Embryonic facial prominence (tissue), 1 donor: ENCODE measurements at regions not wholly inside any gene's neighbourhood (a gene's known extent, or its start where the extent isn't known, plus 50 kb on each side); places are given as distances from the start of the nearest gene placed in this dataset.

ENCODE experiments used
- DNase-seq: peaks from one replicate; pipeline ENCODE4 v3.0.0-alpha.2; 2016; ENCODE audit errors: extremely low spot score

DNA sequence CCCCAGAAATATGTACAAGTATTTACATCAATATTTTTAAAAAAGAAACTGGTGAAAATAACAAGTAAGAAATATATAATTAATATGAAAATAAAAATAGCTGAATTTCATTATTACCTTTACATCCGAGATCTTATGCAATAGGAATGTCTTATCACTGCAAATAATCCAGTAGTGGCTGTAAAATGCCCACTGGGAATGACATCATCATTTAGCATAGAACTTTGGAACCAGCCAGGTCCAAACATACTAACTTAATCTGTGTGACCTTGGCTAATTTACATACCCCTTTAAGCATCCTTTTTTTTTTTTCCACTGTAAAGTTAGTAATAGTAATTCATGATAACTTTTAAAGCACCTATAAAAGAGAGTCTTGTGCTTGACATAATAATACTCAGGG lies 611.7 kb downstream of the ZIC1 start:
- DNase-seq = no peak

DNA sequence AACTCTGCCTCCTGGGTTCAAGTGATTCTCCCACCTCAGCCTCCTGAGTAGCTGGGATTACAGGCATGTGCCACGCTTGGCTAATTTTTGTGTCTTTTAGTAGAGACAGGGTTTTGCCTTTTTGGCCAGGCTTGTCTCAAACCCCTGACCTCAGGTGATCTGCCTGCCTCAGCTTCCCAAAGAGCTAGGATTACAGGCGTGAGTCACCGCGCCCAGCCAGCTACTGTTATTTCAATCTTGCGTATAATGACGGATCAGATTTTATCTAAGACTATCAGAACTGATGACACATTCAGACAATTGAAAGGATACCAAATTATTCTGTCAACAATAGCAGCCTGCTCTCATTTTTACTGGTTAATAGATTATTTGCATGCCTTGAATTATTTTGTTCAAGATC lies 612.2 kb downstream of the ZIC1 start:
- no peak for DNase-seq

DNA sequence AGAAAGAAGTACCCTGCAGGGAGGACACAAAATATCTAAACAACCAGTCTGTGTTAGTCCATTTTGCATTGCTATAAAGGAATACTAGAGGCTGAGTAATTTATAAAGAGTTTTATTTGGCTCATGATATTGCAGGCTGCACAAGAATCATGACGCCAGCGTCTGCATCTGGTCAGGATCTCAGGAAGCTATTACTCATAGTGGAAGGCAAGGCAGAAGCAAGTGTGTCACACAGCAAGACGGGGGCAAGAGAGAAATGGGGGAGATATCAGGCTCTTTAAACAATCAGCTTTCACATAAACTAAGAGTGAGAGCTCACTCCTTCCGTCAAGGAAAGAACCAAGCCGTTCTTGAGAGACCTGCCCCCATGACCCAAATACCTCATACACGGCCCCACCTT lies 614.8 kb downstream of the ZIC1 start:
- no peak for DNase-seq

DNA sequence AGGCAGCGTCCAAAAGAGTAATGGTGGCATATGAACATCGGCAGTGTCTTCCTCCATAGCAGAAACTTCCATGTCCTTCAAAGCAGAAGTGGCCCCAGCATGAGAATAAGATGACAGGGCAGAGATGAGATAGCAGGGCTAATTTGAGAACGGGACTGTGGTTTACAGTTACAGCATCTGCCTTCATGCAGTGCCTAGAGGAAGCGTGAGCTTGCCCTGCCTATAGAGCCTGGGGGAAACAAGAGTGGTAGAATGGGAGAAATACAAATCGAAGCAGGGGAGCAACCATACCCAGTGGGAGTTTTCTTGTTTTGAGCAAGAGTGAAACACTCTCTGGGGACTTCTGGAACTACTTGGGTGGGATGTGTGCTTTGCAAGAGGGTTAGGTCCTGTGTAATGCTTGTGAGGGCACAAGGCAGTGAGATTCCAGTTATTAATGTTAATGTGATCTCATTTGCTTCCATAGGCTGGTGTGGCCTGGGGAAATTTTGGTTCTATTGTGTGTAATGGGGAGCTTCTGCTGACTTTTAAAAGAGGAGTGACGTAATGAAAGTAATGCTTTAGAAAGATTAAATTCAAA lies 616.9 kb downstream of the ZIC1 start:
- no peak for DNase-seq

DNA sequence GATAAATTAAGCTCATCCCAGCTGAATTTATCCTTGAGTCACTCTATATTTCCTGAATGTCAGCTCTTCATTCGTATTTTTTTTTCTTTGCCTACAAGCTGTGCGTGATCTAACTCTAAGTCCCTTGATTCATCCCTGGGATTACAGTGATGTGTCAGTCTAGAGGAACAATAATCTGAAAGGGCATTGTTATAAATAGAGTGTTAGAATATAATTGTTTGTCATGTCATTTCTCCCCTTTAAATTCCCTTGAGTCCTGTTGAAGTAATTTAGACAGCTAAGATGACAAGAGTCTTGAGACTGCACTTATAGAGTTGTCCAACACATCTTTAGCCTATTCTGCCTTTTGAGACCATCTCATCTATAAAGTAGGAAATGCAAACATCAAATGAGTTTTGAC lies 621.8 kb downstream of the ZIC1 start:
- DNase-seq = no peak

DNA sequence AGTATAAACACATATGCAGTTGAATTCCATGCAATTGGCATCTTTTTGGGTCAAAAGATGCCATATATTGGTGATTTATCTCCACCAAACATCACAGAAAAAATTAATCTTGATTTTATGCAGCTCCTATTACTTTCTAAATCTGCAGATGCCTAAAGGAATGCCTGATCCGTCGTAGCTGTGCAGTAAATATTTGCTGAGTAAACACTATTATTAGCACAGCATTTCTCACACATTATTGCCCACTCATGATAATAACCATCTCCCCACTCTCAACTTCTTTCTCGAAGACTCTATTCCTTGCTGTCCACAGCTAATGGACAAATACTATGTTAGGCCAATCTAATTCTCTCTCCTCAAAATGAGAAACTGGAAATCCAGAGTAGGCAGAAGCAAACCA lies 625.2 kb downstream of the ZIC1 start:
- DNase-seq = no peak

DNA sequence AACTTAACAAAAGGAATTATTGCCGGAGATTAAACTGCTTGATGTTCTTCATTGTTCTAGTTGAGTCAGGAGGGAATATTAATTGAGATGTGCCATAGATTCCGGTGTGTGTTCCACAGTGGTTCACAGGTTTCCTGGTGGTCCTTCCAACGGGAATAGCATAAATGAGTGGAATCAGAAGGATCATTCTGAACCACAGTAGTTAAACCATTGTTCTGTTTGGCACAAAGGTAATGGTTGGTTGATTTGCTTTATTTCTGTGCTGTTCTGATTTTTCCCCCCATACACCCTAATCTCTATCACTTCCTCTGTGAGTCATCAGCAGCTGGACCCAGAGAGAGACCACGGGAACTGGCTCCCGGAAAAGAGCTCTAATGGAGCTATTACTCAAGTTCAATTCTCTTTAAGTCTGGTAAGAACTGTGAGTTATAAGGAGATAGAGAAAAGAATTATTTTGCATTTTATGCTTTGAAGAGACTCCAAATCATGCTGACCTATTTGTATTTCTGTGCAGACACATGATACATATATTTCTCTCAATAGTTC lies 627.2 kb downstream of the ZIC1 start:
- DNase-seq = no peak

DNA sequence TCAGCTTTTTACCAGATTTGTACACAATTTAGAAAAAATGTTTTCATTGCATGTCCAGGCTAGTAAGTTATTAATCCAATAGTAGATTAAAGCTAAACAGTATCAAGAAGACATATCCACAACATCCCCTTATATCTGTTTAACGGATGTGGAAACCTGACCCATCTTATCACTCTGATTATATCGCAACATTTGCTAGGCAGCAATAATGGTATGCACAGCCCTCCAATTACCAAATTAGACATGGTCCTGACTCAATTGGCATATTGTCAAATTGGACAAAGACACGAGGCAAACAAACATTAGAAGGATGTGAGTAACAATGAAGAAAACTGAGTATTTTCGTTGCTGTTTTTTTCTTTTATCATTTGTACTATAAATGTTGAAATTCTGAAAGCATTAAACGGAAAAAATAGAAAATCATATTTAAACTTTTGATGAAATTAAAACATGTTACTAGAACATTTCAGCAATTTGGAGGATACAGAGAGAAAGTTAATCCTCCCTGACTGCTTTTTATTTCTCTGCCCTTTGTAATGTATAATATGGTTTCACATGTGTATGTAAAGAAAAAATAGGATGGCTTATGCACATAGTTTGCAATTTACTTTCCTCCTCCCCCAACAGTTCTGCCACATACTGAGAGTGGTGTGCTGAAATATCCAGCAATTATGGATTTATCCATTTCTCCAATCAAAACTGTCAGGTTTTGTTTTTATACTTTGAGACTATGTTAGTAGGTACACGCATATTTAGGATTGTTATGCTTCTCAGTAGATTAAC lies 633.7 kb downstream of the ZIC1 start:
- no peak for DNase-seq

DNA sequence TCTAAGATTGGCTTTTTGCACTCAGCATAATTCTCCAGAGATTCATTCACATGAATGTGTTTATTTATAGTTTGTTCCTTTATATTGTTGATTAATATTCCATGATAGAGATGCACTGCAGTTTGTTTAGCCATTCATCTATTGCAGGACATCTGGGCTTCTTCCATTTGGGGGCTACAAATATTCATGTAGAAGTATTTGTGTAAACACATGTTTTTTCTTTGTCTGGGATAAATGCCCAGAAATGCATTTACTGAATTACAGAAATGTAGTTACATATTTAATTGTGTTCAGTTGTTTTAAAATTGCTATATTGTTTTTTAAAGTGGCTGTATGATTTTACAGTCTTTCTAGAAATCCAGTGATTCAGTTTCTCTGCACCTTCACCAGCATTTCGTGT lies 635.0 kb downstream of the ZIC1 start:
- DNase-seq = no peak

DNA sequence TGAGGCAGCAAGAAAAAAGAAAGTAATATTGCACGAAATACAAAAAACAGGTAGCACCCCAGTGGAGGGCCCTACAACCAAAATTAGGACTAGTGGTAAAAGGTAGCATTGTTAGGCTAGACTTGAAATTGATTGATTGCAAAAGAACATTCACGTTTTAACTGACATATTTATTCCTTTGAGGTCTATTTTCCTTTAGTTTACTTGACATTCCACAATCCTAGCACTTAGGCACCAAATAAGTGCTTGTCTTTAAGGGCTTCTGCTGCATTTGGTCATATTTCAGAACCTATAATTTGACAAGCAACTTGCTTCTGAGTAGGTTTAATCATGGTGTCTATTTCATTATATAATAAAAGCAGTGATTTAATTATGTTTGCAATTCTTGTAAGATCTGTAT lies 642.7 kb upstream of the AGTR1 start:
- DNase-seq = no peak

DNA sequence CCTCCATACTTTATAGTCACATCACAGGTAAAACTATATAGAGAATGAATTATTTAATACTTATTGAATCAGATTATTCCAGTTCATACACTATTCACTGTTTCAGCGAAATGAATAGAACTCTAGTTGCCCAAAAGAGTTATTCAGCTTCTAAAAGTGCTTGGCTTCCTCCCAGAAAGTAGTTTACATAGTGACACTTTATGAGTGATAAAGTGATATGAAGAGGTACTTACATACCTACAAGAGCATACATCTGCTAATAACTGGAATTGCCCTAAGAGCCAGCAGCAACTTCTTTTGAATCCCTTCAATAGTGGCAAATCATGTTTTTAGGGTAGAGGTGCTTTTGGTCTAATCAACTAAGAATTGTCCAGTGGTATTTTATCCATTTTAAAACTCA lies 635.1 kb upstream of the AGTR1 start:
- DNase-seq = no peak

DNA sequence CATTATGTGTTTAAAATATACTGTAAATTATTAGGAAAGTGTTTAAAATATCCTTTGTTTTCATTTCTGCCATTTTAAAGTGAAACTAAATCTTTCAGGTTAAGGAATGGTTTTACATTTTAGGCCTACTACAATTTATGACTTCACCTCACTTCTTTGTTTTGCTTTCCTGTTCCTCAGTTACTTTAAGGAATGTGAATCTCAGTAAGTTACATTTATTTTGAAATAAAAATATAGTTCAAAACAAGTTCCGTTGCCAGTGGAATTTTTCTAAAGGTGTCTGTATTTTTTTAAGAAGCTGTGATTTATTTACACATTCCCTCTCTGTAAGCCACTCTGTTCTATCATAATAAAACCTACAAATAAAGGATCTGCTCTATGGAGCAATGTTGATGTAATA lies 630.9 kb upstream of the AGTR1 start:
- DNase-seq = no peak

DNA sequence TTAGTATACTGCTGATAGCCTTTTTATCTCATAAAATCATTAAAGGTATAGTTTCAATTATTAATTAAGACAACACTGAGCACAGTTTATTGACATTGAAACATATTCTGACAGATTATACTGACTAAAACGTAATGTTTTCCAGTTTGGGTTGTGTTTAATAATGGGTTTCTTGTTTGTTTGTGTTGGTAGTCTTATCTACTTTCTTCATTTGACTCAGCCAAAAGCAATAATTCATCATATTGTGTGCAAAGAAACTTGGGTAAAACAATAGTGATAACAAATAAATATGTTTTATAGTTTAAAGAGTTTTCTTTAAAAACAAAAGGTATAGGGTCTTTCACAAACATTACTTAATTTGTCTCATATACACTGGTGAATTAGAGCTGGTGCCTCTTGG lies 629.2 kb upstream of the AGTR1 start:
- no peak for DNase-seq

DNA sequence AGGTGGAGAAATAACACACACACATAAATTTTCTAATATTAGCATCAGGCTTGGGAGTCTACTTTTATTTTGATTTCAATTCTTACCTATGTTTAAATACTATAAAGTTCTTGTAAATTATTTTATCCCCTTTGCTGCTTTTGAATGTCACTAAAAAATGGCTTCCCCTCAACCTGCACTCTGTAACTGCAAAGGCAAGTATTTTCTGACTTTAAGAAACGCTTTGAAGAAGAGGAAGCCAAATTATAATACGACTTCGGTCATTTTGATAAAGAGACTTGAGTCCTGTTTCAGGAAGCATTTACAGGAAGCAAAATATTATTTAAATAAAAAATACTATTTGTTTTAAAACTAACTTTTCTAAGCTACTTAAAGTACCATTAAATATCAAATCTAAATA lies 627.7 kb upstream of the AGTR1 start:
- no peak for DNase-seq

DNA sequence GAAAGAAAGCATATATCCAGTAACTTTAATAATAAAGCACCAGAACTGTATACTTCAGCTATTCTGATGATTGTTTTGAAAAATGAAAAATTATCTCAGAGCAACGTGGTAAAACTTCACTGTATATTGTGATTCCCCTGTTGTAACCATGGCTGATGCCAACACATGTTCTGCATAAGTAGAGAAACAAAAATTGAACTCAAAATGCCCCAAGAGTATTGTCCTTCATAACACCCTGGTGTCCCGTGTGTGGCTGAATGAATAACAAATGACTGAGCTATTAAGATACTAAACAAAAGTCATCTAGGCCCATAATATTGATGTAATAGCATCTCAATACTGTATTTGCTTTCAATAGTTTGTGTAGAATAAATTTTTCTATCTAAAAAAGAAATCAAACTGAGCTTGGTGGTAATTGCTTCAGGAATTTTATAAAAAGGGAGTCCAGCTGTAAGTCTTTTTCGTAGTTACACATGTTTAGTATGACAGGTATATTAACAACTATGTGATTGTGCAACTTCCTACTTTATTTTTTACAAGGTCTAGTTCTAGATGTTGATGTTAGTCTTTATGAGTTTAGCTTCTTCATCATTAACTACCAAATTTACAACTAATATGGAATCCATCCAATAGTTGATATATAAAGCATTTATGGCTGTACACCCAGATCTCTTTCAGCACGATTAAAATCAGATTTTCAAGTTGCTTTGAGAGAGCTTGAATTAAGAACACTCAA lies 623.8 kb upstream of the AGTR1 start:
- DNase-seq = no peak

DNA sequence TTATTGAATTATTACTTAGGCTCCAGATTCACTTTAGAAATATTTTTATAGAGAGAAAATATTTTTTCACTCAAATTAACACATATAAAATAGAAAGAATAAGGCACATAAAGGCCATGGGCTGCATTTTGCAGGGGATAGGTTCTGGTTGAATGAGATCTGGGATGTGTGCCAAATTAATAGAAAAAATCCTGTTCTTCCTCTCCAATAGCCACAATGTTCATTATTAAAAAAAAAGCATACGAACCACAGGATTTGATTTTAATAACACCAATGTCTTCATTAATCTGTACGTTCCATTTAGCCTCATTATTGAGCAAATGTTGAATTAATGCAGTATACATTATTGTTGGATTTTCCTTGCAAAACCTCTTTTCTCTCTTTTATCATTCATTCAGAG lies 622.8 kb upstream of the AGTR1 start:
- no peak for DNase-seq

DNA sequence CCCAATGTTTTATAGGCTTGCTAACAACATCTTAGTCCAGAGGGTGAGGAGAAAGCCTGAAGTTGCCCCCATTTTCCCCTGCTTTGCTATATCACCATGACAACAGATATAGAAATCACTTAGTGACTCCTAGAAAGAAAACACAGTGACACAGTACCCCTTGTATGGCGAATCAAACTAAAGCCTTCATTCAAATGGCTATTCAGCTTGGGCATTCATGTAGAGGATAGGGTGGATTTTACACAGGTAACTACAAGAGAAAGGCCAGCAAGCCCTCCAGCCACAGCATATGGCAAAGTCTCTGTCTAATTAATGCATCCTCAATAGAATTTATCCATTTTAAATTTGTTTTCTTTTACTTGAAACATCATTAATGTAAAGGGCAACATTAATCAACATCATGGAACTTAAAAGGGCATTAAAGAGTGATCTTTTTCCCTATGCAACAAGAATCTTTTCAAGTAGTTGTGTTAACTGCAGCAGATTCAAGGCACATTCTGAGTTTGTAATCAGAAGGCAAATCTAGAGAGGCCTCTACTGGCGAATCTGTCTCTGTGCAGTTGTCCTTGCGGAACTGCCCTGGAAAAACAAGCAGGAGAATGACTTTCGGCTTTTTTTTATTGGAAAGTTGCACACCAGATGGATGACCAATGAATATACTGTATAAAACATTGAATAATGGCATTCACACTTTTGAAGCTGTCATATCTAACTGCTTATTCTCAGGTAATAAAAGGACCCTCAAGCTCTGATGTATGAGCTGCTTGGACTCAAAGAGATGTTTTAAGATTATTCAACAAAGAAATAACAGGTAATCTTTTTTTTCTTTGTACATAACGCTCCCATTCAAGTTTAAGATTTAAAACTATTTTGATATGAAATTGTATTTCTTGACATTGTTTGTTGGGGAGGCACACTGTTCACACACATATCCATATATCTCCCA lies 621.7 kb upstream of the AGTR1 start:
- DNase-seq = peak; percentile 21

DNA sequence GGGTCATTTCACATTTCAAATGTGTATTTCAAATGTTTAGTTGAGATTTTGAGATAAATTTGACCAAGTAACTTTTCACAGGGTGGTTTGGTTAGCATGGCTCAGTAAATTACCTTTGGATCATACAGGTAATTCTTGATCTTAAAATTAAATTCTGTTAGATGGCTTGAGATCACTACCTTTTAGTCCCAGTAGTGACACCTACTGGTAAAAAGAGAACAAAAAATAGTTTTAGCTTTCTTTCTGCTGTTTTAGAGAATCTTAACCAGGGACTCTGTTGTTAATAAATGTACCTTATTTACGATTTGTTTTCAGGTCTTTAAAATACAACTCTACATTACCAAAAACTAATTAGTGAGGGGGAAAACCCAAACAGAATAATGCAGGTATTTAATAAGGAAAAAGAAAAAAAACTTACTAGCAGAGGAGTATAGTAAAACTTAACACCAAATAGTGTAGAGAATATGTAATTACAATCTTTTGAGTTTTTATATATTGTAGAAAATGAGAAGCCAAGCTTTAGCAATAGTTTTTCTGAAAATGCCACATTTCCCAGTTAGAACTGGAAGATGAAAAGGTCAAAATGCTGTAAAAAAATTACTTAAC lies 620.3 kb upstream of the AGTR1 start:
- no peak for DNase-seq

DNA sequence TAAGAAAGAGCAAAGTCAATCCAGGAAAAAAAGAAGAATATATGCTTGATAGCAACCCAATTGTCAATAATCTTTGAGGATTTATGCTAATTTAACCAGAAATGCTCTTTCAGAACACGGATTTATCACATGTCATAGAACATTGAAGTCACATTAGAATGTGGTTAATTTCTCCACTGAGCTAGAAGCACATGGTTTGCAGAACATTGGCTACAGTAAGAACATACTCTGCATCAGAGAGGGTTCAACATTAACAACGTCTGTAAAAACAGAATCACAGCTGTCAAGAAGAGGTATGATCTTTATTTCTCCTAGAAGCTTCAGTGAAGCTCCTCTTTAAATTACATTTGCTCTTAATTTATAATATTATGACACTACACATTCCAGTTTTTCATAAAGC lies 619.7 kb upstream of the AGTR1 start:
- DNase-seq = no peak

DNA sequence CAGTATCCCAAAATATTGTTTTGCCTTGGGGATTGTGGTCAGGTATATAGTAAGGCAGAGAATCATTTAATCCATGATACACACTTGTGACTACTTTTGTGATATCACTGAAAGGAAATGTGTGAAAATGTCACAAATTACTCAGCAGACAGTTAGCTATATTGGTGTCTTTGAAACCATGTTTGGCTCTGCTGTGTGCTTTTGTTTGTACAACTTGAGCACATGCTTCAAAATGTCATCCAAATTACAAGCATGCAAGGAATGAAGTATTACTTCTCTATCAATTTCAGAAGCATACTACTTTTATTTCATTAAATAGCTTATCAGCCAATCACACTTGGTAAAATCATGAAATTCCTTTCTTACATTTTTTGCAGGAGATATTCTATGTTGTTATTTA lies 619.0 kb upstream of the AGTR1 start:
- DNase-seq = no peak

DNA sequence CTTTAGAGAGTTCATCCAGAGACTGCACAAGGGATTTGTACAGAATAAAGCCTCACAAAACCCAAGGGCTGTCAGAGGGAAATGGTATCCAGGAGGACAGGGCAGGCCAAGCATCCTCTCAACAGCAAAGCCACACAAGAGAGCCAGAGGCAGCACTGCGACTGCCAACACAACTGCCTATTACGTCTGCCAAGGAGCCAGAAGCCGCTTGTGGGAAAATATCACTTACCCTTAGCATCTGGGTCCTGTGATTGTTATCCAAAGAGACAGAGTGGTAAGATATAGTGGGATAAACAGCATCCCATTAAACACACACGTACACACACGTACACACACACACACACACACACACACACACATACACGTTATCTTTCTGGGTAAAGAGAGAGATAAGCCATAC lies 618.3 kb upstream of the AGTR1 start:
- no peak for DNase-seq
